ENCODE measurements at regions not wholly inside any gene's neighbourhood (a gene's known extent, or its start where the extent isn't known, plus 50 kb on each side); places are given as distances from the start of the nearest gene placed in this dataset.

GRCh38 chr1:175826705-175827104, 83.3 kb upstream of the TNR start:
- no peak for DNase-seq

DNA sequence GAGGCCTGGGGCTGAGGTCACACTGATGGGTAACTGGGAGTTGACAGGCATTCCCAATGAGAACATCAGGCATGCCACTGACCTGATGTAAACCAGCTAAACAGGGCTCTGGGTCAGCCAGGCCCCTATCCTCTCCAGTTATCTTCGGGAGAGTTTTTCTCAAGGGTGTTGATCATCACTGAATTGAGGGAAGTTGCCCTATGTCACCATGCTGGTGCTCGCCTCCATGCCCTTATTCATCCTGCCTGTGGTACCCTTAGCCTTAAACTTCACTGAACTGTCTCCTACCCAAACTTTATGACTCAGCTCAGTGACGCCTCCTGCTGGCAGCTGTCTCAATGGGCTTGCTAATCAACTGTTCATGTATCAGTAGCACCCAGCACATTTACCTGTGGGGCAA, 80.7 kb upstream of the TNR start:
- DNase-seq, result no peak

GRCh38 chr1:175823406-175823805, 80.0 kb upstream of the TNR start:
- no peak for DNase-seq

DNA sequence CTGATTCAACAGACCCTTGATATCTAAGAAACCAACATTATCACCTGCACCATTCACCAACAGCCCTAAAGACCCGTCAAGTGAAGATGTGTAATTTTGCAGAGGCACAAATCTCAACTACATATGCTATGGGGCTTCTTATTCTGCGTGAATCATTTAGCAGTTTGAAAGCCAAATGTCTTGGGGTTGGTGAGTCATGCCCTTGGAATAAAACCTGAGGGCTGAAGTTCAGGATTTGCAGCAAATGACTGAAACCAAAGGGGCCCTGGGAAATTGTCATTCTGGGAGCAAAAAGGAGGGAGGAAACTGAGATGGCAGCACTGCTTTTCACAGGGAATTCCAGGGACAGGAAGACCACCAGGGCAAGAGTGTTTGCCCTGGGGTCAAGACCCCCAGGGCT, 79.2 kb upstream of the TNR start:
- no peak for DNase-seq

GRCh38 chr1:175820456-175821025, 77.1 kb upstream of the TNR start:
- no peak for DNase-seq

DNA sequence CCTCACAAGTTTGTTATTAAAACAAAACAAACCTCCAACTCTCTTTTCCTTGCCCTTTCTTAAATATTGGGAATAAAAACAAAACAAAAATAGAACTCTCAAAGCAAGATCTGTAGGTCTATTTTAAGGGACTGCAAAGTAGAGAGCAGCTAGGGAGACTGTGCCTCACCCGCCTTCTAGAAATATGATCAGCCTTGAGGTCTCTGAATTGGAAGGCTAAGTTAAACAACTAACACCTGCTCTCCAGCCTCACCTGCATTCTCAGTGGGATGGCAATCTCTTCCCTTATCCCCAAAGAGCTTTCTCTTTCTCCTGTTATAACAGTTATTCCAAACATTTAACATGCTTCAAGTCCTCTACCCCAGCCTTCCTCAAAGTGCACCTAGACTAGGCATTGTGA, 75.5 kb upstream of the TNR start:
- no peak for DNase-seq

DNA sequence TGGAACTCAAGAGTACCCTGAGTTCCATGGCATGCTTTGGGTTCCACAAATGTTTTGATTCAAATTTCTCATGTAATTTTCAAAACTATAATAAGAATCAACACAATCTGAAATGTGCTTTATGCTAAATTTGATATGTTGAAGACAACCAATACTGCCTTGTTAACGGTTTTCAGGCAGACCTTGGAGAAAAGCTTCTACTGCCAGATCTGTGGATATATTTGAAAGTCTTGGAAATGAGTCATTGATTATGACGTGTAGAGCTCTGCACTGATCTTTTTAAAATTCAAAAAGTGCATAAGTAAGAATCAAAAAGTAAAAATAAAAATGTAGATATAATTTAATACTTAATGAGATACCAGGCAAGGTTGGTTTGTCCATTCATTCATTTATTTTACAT, 74.0 kb upstream of the TNR start:
- no peak for DNase-seq

- no peak for DNase-seq
Observed at GRCh38 chr1:175814885-175815284, 71.5 kb upstream of the TNR start.

- no peak for DNase-seq
Observed at GRCh38 chr1:175812936-175813335, 69.5 kb upstream of the TNR start.

DNA sequence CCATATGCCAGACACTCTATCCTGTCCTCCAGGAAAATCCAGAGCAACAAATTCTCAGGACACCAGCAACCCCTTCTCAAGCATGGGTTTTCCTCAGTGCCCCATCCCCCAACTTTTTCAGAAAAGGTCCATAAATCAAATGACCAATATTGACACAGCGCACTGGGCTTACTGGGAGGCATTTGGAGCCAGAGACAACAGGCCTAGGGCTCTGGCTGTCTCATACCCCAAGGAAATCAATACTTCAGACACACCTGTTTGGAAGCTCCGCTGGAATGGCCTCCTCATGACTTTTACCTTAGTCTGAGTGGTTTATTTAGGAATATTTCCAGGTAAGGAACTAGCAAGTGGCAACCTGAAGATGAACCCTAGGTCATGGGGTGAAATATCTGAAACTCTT, 66.9 kb upstream of the TNR start:
- no peak for DNase-seq

DNA sequence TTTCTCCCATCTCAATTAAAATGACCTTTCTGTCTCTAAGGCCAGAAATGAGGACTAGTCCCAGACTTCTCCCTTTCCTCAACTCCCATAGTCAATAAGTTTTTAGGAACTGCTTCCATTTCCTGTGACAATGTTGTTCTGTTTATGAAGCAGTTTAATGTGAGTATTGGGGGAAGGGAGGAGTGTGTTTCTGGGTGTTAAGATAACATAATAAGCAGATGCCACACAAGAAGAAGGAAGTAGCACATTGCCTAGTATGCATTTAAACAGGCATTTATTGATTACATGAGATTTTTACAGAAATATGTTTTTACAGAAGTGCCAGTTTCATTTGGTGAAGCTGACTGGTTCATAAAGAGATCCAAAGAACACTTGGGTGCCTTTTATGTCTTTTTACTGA, 65.6 kb upstream of the TNR start:
- DNase-seq, result no peak

- no peak for DNase-seq
Observed at GRCh38 chr1:175808573-175808972, 65.2 kb upstream of the TNR start.

- DNase-seq, result no peak
Observed at GRCh38 chr1:175804561-175804960, 61.2 kb upstream of the TNR start.

DNA sequence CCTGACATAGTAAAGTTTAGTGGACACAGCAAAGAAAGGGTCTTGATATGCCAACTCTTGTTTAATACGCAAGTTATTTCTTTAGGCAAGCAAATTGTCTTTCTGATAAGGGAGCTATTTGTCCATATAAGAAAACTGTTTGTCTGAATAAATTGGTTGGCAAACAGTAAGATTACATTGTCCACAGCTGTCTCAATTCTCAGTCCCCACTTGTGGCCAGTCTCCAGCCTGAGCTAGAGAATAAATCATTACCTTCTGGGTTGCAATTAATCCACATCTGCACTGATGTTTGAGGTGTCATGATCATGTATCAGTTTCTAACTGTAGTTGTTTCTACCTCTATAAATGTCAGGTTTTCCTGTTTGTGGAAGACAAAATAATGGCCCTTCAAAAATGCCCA, 60.0 kb upstream of the TNR start:
- DNase-seq, result no peak

DNA sequence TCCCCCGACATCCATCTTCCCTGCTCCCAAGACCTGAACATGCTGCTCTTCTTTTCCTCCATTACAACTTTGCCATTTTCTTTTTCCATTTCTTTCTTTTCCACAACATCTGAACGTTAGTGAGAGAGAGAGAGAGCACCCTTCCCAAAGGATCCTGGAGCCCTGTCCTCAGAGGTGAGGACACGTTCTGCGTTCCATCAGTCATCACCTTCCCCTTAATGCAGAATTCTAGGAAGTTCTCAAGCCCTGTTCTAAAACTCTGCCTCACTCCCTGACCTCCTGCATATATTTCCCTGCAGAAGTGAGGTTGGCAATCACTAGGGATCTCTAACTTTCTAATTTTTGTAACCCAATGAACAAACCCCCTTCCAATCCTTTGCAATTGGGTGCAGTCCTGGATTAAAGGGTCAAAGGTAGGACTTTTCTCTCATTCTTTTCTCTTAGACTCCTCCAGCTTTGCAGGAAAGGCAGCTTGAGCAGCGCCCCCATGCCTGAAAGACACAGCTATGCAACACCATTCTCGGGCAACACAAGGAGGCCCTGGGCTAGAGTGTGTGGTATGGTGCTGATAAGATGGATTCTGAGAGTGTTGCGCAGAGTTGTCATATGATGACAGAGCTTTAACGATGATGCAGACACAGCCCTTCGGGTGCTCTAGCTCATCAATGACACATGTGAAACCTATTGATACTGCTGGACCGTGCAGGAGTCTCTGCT, 59.2 kb upstream of the TNR start:
- no peak for DNase-seq

DNA sequence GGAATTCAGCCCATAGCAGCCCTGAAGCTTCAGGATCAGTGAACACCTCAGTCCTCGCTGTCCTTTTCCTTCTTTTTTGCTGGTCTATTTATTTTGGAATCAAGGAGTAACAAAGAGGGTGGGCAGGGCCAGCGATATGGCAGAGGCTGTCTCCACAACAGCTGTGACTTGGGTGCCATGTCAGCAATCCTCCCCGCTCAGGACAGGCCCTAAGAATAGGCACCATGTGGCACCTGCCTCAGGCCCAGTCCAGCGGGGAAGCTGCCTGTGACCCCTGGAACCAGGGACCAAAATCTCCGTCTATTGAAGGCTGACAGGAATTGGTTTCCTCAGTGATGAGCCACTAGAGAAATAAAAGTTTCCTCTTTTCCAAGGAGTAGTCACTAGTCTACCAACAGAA, 58.6 kb upstream of the TNR start:
- DNase-seq, result no peak

DNA sequence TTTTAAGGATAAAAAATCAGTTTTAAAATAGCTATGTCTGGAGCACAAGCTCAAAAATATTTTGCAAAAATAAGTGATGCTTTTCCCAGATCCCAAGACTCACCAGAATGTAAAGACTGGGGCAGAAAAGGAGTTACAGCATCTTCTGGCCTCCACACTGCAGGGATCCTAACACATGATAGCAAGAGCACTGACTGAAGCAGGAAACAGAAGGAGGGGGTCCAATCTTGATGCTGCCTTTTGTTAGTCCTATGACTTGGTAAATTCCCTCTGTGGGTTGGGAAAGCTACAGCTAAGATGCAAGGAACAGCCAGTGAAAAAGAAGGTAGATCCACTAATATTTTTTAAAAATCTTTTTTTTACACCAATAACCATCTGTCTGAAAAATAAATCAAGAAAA, 54.2 kb upstream of the TNR start:
- DNase-seq, result no peak

- DNase-seq, result no peak
Observed at GRCh38 chr1:175794586-175794985, 51.2 kb upstream of the TNR start.

DNA sequence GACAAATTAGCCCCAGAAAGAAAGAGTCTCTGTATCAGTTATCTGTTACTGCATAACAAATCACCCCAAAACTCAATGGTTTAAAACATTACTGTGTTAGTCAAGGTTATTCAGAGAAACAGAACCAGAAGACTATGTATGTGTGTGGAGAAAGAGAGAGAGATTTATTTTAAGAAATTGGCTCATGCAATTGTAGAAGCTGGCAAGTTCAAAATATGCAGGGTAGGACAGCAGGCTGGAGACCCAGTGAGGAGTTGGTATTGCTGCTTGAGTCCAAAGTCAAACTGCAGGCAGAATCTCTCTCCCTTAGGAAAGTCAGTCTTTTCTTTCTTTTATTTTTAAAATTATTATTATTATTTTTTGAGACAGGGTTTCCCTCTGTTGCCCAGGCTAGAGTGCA, 50.2 kb upstream of the TNR start:
- DNase-seq, result no peak

All from muscle of arm (tissue), 1 donor.